ENCODE measurements at regions not wholly inside any gene's neighbourhood (a gene's known extent, or its start where the extent isn't known, plus 50 kb on each side); places are given as distances from the start of the nearest gene placed in this dataset.

- H2AFZ ChIP-seq (ENCODE audit: low read depth, low read length, severe bottlenecking): no peak overlapping the region
- no peak for TF ChIP-seq EZH2phosphoT487 (conservative IDR thresholded peaks at IDR 0.05; ENCODE audit: low read length)
- no peak for TF ChIP-seq CTCF (IDR thresholded peaks at IDR 0.05; ENCODE audit: insufficient read depth, low read length, poor library complexity, severe bottlenecking)
- no peaks in the 10 kb centered on the region for H3K9me2 ChIP-seq (replicated peaks; ENCODE audit: insufficient read depth, low read length)
- H3K9ac ChIP-seq (ENCODE audit: low read length): no peak overlapping the region
- no peak overlapping the region for H3K27ac ChIP-seq (ENCODE audit: low read depth, low read length)
- no peaks in the 10 kb centered on the region for H3K36me3 ChIP-seq (ENCODE audit: low read length)
- H3K79me2 ChIP-seq (ENCODE audit: insufficient read depth, low read length): no peaks in the 10 kb centered on the region
- no peaks in the 10 kb centered on the region for H3K9me3 ChIP-seq (ENCODE audit: insufficient read depth, low read length)
- no peaks in the 10 kb centered on the region for H4K20me1 ChIP-seq (ENCODE audit: low read depth, low read length)
- H3F3A ChIP-seq (ENCODE audit: insufficient read depth): no peaks in the 10 kb centered on the region
- H3K4me2 ChIP-seq (ENCODE audit: low read depth, low read length, poor library complexity, severe bottlenecking): no peak overlapping the region
- H3K27me3 ChIP-seq (ENCODE audit: low read length): no peaks in the 10 kb centered on the region
- no peak overlapping the region for H3K4me3 ChIP-seq (ENCODE audit: insufficient read depth, low read length, poor library complexity, severe bottlenecking)
Measured at GRCh38 chr4:19655666-19656065, 596.0 kb upstream of the SLIT2 start.

GRCh38 chr4:19650903-19651864 is 600.5 kb upstream of the SLIT2 start:
- Histone ChIP-seq H3K36me3 (ENCODE audit: low read length) (no peaks in the 10 kb centered on the region), H3K4me2 (ENCODE audit: low read depth, low read length, poor library complexity, severe bottlenecking) (no peak overlapping the region), H3K27ac (ENCODE audit: low read depth, low read length) (no peak overlapping the region), H4K20me1 (ENCODE audit: low read depth, low read length) (no peaks in the 10 kb centered on the region), H3K9ac (ENCODE audit: low read length) (no peak overlapping the region), H3K79me2 (ENCODE audit: insufficient read depth, low read length) (no peaks in the 10 kb centered on the region), H2AFZ (ENCODE audit: low read depth, low read length, severe bottlenecking) (no peak overlapping the region), H3K9me2 (replicated peaks; ENCODE audit: insufficient read depth, low read length) (no peaks in the 10 kb centered on the region), H3K27me3 (ENCODE audit: low read length) (no peaks in the 10 kb centered on the region), H3K4me3 (ENCODE audit: insufficient read depth, low read length, poor library complexity, severe bottlenecking) (no peak overlapping the region), H3K9me3 (ENCODE audit: insufficient read depth, low read length) (no peaks in the 10 kb centered on the region), H3F3A (ENCODE audit: insufficient read depth) (no peaks in the 10 kb centered on the region)
- TF ChIP-seq CTCF (IDR thresholded peaks at IDR 0.05; ENCODE audit: insufficient read depth, low read length, poor library complexity, severe bottlenecking) (no peak), EZH2phosphoT487 (conservative IDR thresholded peaks at IDR 0.05; ENCODE audit: low read length) (no peak)

- Histone ChIP-seq H3F3A (ENCODE audit: insufficient read depth) (no peaks in the 10 kb centered on the region), H3K4me2 (ENCODE audit: low read depth, low read length, poor library complexity, severe bottlenecking) (no peak overlapping the region), H3K9me3 (ENCODE audit: insufficient read depth, low read length) (no peaks in the 10 kb centered on the region), H3K9me2 (replicated peaks; ENCODE audit: insufficient read depth, low read length) (no peaks in the 10 kb centered on the region), H3K9ac (ENCODE audit: low read length) (no peak overlapping the region), H3K36me3 (ENCODE audit: low read length) (no peaks in the 10 kb centered on the region), H3K27ac (ENCODE audit: low read depth, low read length) (no peak overlapping the region), H3K4me3 (ENCODE audit: insufficient read depth, low read length, poor library complexity, severe bottlenecking) (no peak overlapping the region), H4K20me1 (ENCODE audit: low read depth, low read length) (no peaks in the 10 kb centered on the region), H3K27me3 (ENCODE audit: low read length) (no peaks in the 10 kb centered on the region), H3K79me2 (ENCODE audit: insufficient read depth, low read length) (no peaks in the 10 kb centered on the region), H2AFZ (ENCODE audit: low read depth, low read length, severe bottlenecking) (no peak overlapping the region)
- TF ChIP-seq EZH2phosphoT487 (conservative IDR thresholded peaks at IDR 0.05; ENCODE audit: low read length) (no peak), CTCF (IDR thresholded peaks at IDR 0.05; ENCODE audit: insufficient read depth, low read length, poor library complexity, severe bottlenecking) (no peak)
Measured at GRCh38 chr4:19645589-19645988, 606.1 kb upstream of the SLIT2 start.

Data from SU-DHL-6 (cell line).